Fibroblast of pulmonary artery (primary cell): ENCODE measurements at regions not wholly inside any gene's neighbourhood (a gene's known extent, or its start where the extent isn't known, plus 50 kb on each side); places are given as distances from the start of the nearest gene placed in this dataset.
"Not testable (repeated sequence)": the region's sequence is repeated elsewhere in the genome, so short reads cannot be mapped to it uniquely, and the experiment has no call there.

Source experiments
- DNase-seq: peaks from one replicate; pipeline ENCODE4 v3.0.0-alpha.2; 2010; ENCODE audit warnings: low read depth
- H3K4me3 ChIP-seq: replicated peaks from 2 replicates; pipeline ENCODE4 v1.5.1; 2011; ENCODE audit warnings: low read depth, mild to moderate bottlenecking, control low read depth, low read length, moderate library complexity
- TF ChIP-seq, protein P1 (sequence below): IDR thresholded peaks from 2 replicates; pipeline ENCODE4 v1.5.1; 2011; ENCODE audit warnings: mild to moderate bottlenecking, control low read depth, low read length, inconsistent platforms; ENCODE audit errors: missing control alignments

GRCh38 chr4:159706704-159707103, 603.8 kb downstream of the RAPGEF2 start:
- TF ChIP-seq, protein P1, sequence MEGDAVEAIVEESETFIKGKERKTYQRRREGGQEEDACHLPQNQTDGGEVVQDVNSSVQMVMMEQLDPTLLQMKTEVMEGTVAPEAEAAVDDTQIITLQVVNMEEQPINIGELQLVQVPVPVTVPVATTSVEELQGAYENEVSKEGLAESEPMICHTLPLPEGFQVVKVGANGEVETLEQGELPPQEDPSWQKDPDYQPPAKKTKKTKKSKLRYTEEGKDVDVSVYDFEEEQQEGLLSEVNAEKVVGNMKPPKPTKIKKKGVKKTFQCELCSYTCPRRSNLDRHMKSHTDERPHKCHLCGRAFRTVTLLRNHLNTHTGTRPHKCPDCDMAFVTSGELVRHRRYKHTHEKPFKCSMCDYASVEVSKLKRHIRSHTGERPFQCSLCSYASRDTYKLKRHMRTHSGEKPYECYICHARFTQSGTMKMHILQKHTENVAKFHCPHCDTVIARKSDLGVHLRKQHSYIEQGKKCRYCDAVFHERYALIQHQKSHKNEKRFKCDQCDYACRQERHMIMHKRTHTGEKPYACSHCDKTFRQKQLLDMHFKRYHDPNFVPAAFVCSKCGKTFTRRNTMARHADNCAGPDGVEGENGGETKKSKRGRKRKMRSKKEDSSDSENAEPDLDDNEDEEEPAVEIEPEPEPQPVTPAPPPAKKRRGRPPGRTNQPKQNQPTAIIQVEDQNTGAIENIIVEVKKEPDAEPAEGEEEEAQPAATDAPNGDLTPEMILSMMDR: no peak
- no peak overlapping the region for H3K4me3 ChIP-seq
- DNase-seq: no peak

DNA sequence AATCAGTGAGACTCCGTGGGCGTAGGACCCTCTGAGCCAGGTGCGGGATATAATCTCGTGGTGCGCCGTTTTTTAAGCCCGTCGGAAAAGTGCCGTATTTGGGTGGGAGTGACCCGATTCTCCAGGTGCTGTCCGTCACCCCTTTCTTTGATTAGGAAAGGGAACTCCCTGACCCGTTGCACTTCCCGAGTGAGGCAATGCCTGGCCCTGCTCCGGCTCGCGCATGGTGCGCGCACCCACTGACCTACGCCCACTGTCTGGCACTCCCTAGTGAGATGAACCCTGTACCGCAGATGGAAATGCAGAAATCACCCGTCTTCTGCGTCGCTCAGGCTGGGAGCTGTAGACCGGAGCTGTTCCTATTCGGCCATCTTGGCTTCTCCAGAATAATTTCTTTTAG, 612.3 kb downstream of the RAPGEF2 start:
- H3K4me3 ChIP-seq, DNase-seq: not testable (repeated sequence)

DNA sequence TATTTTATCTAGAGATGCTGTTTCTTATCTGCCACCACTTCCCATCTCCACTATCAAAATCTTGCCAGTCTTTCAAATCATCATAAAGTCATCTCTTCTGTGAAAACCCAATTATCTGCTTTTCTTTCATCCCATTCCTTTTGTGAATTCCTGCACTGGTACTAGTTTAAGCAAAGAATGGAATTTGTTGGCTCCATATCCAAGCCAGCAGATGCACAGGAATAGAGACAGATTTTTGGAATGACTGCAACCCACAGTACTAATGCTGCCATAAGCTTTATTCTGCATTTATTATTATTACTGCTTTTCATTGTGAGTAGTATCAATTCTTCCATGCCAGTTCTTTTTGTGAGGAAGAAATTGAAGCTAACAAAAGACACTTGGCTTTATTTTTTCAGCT, 616.7 kb downstream of the RAPGEF2 start:
- TF ChIP-seq, protein P1: no peak
- no peak for DNase-seq
- H3K4me3 ChIP-seq: no peak overlapping the region

DNA sequence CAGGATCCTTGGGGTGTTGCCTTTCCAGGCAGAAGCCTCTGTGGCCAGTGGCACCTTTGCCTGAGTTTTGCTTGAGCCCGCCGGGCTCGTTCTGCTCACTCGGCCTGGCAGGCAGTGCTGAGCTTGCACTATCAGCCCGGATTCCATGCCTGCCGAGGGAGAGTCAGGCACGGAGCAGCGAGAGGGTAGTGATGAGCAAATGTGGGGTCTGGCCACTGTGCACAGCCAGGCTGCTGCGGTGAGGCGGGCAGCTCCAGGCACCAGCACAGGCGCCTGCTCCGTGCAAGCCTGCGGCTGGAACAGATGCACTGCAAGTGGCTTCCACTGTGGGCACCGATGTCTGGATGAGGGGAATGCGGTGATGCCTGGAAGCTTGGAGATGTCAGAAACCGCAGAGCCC, 619.2 kb downstream of the RAPGEF2 start:
- no peak overlapping the region for H3K4me3 ChIP-seq
- TF ChIP-seq, protein P1: no peak
- DNase-seq: no peak

DNA sequence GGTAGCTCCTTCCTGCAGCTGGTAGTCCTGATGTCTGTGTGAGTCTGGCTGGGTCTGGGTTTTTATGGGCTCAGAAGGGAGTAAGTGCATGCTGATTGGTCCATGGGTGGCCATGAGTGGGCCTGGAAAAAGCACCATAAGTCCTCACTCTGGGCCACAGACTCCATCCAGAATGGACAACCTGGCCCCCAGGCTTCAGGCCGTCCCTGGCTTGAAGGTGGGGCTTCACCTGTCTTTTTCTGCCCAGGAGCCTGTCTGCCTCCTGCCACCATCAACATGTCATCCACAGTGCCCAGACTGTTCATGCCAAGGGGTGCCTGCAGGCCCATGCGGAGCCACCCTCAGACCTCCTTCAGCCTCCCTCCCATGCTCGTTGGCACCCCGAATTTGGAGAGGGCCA, 620.0 kb downstream of the RAPGEF2 start:
- DNase-seq: no peak
- TF ChIP-seq, protein P1: no peak
- no peak overlapping the region for H3K4me3 ChIP-seq

DNA sequence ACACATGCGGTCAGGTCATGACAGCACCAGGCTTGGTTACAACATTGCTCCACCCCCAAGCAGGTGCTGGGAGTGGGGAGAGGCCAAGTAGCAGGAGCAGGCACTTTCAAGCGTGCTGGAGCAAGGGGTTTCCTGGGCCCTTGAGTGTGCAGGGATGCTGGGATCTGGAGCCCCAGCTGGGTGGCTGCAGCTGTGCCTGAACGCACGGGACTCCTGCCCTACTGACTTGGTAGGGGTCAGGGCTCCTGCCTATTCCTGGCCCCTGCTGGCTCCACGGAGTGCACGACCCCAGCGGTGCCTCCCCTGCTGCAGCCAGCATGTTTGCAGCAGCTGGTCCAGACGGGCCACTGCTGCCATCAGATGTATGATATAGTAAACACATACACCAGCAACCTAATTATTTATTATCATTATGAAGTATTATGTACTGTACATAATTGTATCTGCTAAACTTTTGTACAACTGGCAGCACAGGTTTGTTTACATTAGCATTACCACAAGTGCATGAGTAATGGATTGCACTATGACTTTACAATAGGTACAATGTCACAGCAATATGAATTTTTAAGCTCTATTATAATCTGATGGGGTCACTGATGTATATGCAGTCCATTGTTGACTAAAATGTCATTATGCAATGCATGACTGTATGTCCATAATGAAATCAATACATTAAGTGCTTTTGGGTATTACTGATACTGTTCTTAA, 620.6 kb downstream of the RAPGEF2 start:
- TF ChIP-seq, protein P1: no peak
- no peak for DNase-seq
- no peak overlapping the region for H3K4me3 ChIP-seq

GRCh38 chr4:159725571-159725970, 622.7 kb downstream of the RAPGEF2 start:
- H3K4me3 ChIP-seq: no peak overlapping the region
- TF ChIP-seq, protein P1: no peak
- DNase-seq: no peak
